ENCODE measurements at regions not wholly inside any gene's neighbourhood (a gene's known extent, or its start where the extent isn't known, plus 50 kb on each side); places are given as distances from the start of the nearest gene placed in this dataset.

- H3K4me3 ChIP-seq (ENCODE audit: low read depth, low read length): no peak overlapping the region
- no peak for TF ChIP-seq CTCF (IDR thresholded peaks at IDR 0.05; ENCODE audit: low read depth, low read length, missing control alignments)
- in situ Hi-C loops (cut with HindIII; ENCODE audit: low sequenced_read_pairs): no loop called here
- no peak for DNase-seq (ENCODE audit: low read depth)
These were observed 415.3 kb upstream of the NRP1 start for GRCh38 chr10:33749790-33750189.

GRCh38 chr10:33749067-33749735 is 414.7 kb upstream of the NRP1 start:
- no peak for TF ChIP-seq CTCF (IDR thresholded peaks at IDR 0.05; ENCODE audit: low read depth, low read length, missing control alignments)

GRCh38 chr10:33746836-33747268 is 412.4 kb upstream of the NRP1 start:
- no peak overlapping the region for H3K4me3 ChIP-seq (ENCODE audit: low read depth, low read length)
- DNase-seq (ENCODE audit: low read depth): peak; percentile 28
- in situ Hi-C loops (cut with HindIII; ENCODE audit: low sequenced_read_pairs): no loop called here
- no peak for TF ChIP-seq CTCF (IDR thresholded peaks at IDR 0.05; ENCODE audit: low read depth, low read length, missing control alignments)

More at GRCh38 chr10:33749067-33749735, 414.7 kb upstream of the NRP1 start:
- in situ Hi-C loops (cut with HindIII; ENCODE audit: low sequenced_read_pairs): no loop called here
- H3K4me3 ChIP-seq (ENCODE audit: low read depth, low read length): no peak overlapping the region
- no peak for DNase-seq (ENCODE audit: low read depth)

- DNase-seq (ENCODE audit: low read depth): no peak
- H3K4me3 ChIP-seq (ENCODE audit: low read depth, low read length): no peak overlapping the region
- no peak for TF ChIP-seq CTCF (IDR thresholded peaks at IDR 0.05; ENCODE audit: low read depth, low read length, missing control alignments)
- in situ Hi-C loops (cut with HindIII; ENCODE audit: low sequenced_read_pairs): no loop called here
These were observed 411.7 kb upstream of the NRP1 start for GRCh38 chr10:33746186-33746585.

GRCh38 chr10:33743429-33743857 is 409.0 kb upstream of the NRP1 start:
- in situ Hi-C loops (cut with HindIII; ENCODE audit: low sequenced_read_pairs): no loop called here
- no peak for DNase-seq (ENCODE audit: low read depth)
- no peak for TF ChIP-seq CTCF (IDR thresholded peaks at IDR 0.05; ENCODE audit: low read depth, low read length, missing control alignments)
- H3K4me3 ChIP-seq (ENCODE audit: low read depth, low read length): no peak overlapping the region

- no peak overlapping the region for H3K4me3 ChIP-seq (ENCODE audit: low read depth, low read length)
- DNase-seq (ENCODE audit: low read depth): no peak
- no peak for TF ChIP-seq CTCF (IDR thresholded peaks at IDR 0.05; ENCODE audit: low read depth, low read length, missing control alignments)
- in situ Hi-C loops (cut with HindIII; ENCODE audit: low sequenced_read_pairs): no loop called here
These were observed 404.6 kb upstream of the NRP1 start for GRCh38 chr10:33739031-33739430.

Data from astrocyte of the cerebellum (primary cell).